GM18858 (cell line): ENCODE measurements at regions not wholly inside any gene's neighbourhood (a gene's known extent, or its start where the extent isn't known, plus 50 kb on each side); places are given as distances from the start of the nearest gene placed in this dataset.

ENCODE experiments used
- ATAC-seq: cut with Tn5 transposase; IDR thresholded peaks from one replicate; pipeline ENCODE4 v1.9.1; 2021; ENCODE audit not compliant: unreplicated experiment

GRCh38 chr16:27737513-27737912, 187.6 kb downstream of the KATNIP start:
- no peak for ATAC-seq
